ENCODE measurements at regions not wholly inside any gene's neighbourhood (a gene's known extent, or its start where the extent isn't known, plus 50 kb on each side); places are given as distances from the start of the nearest gene placed in this dataset.

DNA sequence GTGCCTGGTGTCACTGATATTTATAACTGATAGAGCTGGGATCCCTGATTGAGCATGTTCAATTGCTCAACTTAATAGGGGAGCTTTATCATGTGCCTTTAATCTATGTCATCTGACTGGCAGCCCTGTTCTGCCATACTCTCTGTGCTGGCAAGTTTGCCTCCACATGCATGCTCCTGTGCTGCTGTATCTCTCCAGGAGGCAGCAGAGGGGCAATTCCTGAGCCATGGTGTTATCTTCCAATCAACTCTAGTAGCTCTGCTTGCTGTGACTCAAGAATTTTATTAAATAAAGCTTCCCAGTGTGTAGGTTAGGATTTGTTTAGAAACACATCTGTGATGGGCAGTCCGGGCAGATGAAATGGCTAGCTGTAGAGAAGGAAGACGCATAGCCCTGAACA, 642.0 kb downstream of the KIF4B start:
- TF ChIP-seq, protein P1, sequence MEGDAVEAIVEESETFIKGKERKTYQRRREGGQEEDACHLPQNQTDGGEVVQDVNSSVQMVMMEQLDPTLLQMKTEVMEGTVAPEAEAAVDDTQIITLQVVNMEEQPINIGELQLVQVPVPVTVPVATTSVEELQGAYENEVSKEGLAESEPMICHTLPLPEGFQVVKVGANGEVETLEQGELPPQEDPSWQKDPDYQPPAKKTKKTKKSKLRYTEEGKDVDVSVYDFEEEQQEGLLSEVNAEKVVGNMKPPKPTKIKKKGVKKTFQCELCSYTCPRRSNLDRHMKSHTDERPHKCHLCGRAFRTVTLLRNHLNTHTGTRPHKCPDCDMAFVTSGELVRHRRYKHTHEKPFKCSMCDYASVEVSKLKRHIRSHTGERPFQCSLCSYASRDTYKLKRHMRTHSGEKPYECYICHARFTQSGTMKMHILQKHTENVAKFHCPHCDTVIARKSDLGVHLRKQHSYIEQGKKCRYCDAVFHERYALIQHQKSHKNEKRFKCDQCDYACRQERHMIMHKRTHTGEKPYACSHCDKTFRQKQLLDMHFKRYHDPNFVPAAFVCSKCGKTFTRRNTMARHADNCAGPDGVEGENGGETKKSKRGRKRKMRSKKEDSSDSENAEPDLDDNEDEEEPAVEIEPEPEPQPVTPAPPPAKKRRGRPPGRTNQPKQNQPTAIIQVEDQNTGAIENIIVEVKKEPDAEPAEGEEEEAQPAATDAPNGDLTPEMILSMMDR (IDR thresholded peaks at IDR 0.05; ENCODE audit: control extremely low read depth in 1 of 3, insufficient read depth in 1 of 3, low read depth in 1 of 3, low read length in 3 of 3), result peak in 2 of 3 experiments; percentile 8 to 30; a peak in 2 of 4 replicates
- TF ChIP-seq GTF2F1 (IDR thresholded peaks at IDR 0.05; ENCODE audit: borderline replicate concordance, low read depth, low read length), result no peak
- TF ChIP-seq RAD21 (IDR thresholded peaks at IDR 0.05 in 1 of 2, conservative IDR thresholded peaks at IDR 0.05 in 1 of 2; ENCODE audit: low read depth in 2 of 2, low read length in 2 of 2), result peak; percentile 10 to 27; a peak in 2 of 4 replicates
- H4K5ac ChIP-seq (ENCODE audit: insufficient read length, low read depth, low read length), result no peak overlapping the region
- no peaks in the 10 kb centered on the region for H3K9me3 ChIP-seq (ENCODE audit: insufficient read depth in 2 of 2, low read depth in 1 of 2, low read length in 1 of 2)
- H3K18ac ChIP-seq (ENCODE audit: extremely low read depth, low read length), result no peak overlapping the region
- ChIA-PET POLR2A (ENCODE audit: partially characterized antibody) (no interaction called here), CTCF (ENCODE audit: partially characterized antibody) (interaction anchor here (0.6 to 3.0 kb wide), 12 partner anchors 10 to 629 kb away, joined by 3 to 10 read pairs (median 3); no protein-coding TSS in a partner anchor)
- no peak overlapping the region for H3K27ac ChIP-seq (ENCODE audit: low read depth, low read length)
- DNase-seq (ENCODE audit: low read depth in 1 of 2, low spot score in 2 of 2), result no peak
- no peak overlapping the region for H2BK15ac ChIP-seq (ENCODE audit: low read length)
- no peak overlapping the region for H3K9ac ChIP-seq (replicated peaks in 1 of 4; ENCODE audit: extremely low read depth in 1 of 4, low read depth in 3 of 4, low read length in 3 of 4)
- H3K23ac ChIP-seq (ENCODE audit: insufficient read length), result no peak overlapping the region
- no peaks in the 10 kb centered on the region for H3K27me3 ChIP-seq (replicated peaks in 1 of 4; ENCODE audit: control insufficient read depth in 3 of 4, extremely low read depth in 1 of 4, insufficient read depth in 3 of 4, low read length in 3 of 4)
- H3K4me1 ChIP-seq (replicated peaks in 1 of 4; ENCODE audit: control insufficient read depth in 3 of 4, insufficient read depth in 4 of 4, low read length in 3 of 4), result no peaks in the 10 kb centered on the region
- no peak overlapping the region for H3K4me2 ChIP-seq (ENCODE audit: insufficient read depth in 1 of 2, low read depth in 2 of 2, low read length in 2 of 2)
- H3K14ac ChIP-seq (ENCODE audit: insufficient read length), result no peak overlapping the region
- H4K91ac ChIP-seq (replicated peaks; ENCODE audit: insufficient read length, low read length), result no peak overlapping the region
- H2BK120ac ChIP-seq (replicated peaks; ENCODE audit: low read depth, low read length), result no peak overlapping the region
- H3K4me3 ChIP-seq (ENCODE audit: extremely low read depth in 1 of 4, insufficient read depth in 2 of 4, low read depth in 3 of 4, low read length in 4 of 4), result no peak overlapping the region
- no peaks in the 10 kb centered on the region for H3K36me3 ChIP-seq (ENCODE audit: control insufficient read depth in 2 of 4, insufficient read depth in 4 of 4, low read length in 3 of 4)
- H4K8ac ChIP-seq (ENCODE audit: extremely low read depth, insufficient read depth, low read length), result no peak overlapping the region
- H2BK20ac ChIP-seq (ENCODE audit: low read length), result no peak overlapping the region
- WGBS, 2 experiments (ENCODE audit: extremely low coverage in 1 of 2, insufficient coverage in 1 of 2, insufficient read length in 1 of 2, insufficient replicate concordance in 2 of 2, low coverage in 1 of 2, low lambda C conversion rate in 2 of 2, missing lambda C conversion rate in 1 of 2), result 87% methylated on average over 2 of the region's 2 CpGs; no CpG with 5 or more reads in 1 of the 2 experiments
- no peaks in the 10 kb centered on the region for H4K20me1 ChIP-seq (replicated peaks in 1 of 2; ENCODE audit: control insufficient read depth in 1 of 2, insufficient read depth in 2 of 2, low read length in 2 of 2)
- no peak overlapping the region for H2AK5ac ChIP-seq (ENCODE audit: low read depth, low read length)
- no peak overlapping the region for H2AFZ ChIP-seq (ENCODE audit: low read length)
- H3K56ac ChIP-seq (replicated peaks; ENCODE audit: insufficient read length, low read depth, low read length), result no peak overlapping the region
- H3K79me1 ChIP-seq (ENCODE audit: low read depth, low read length), result no peaks in the 10 kb centered on the region
- H3K23me2 ChIP-seq (ENCODE audit: low read depth, low read length), result no peaks in the 10 kb centered on the region
- no peak for FAIRE-seq
- no peak overlapping the region for H3K4ac ChIP-seq (replicated peaks; ENCODE audit: insufficient read length, low read depth, low read length)
- no peaks in the 10 kb centered on the region for H3K79me2 ChIP-seq (ENCODE audit: control insufficient read depth in 1 of 2, insufficient read depth in 2 of 2, low read length in 2 of 2)
- H2BK12ac ChIP-seq (ENCODE audit: low read depth, low read length), result no peak overlapping the region
- H2BK5ac ChIP-seq (ENCODE audit: low read depth, low read length), result no peak overlapping the region

All from H1 (cell line).